ENCODE measurements at regions not wholly inside any gene's neighbourhood (a gene's known extent, or its start where the extent isn't known, plus 50 kb on each side); places are given as distances from the start of the nearest gene placed in this dataset.

DNA sequence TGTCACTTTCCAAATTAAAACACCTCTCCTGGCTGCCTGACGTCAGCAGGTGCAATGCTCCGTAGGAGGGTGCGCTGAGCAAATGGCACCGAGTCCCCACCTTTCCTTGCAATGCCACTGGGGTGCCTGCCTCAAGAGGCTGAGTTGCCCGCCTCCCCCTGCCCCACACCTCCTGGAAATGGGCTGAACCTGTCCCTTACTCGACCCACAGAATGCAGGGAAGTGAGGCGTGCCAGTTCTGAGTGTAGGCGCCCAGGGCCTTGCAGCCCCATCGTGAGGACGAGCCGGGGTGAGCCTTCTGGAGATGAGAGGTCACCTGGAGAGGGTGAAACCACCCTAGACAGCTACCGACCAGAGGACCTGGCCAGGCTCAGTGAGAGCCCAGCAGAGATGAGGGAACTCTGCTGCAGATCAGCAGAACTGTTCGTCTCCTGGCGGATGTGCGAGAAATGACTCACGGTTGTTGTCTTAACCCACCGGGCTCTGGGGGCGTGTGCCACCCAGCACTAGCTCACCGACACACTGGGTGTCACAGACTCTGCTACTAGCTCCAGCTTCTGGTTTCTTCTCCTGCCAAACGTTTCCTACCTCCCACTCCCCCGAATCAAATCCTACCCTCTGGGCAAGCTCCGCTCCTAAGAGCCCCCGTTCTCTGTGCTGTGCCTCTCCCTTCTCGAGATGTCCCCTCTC is 168.7 kb upstream of the HDAC4 start:
- TF ChIP-seq CTCF (IDR thresholded peaks at IDR 0.05) = no peak
- TF ChIP-seq POLR2A (IDR thresholded peaks at IDR 0.05) = no peak
